ENCODE measurements at regions not wholly inside any gene's neighbourhood (a gene's known extent, or its start where the extent isn't known, plus 50 kb on each side); places are given as distances from the start of the nearest gene placed in this dataset.
"Not testable (repeated sequence)": the region's sequence is repeated elsewhere in the genome, so short reads cannot be mapped to it uniquely, and the experiment has no call there.

- no peak for DNase-seq (ENCODE audit: low spot score)
Measured at GRCh38 chr5:168101352-168101751, 190.1 kb upstream of the WWC1 start.

GRCh38 chr5:168103018-168103417, 188.4 kb upstream of the WWC1 start:
- DNase-seq (ENCODE audit: low spot score): not testable (repeated sequence)

GRCh38 chr5:168104350-168104749, 187.1 kb upstream of the WWC1 start:
- DNase-seq (ENCODE audit: low spot score): no peak

- DNase-seq (ENCODE audit: low spot score): no peak
Measured at GRCh38 chr5:168104811-168105481, 186.5 kb upstream of the WWC1 start.

GRCh38 chr5:168106008-168106761, 185.3 kb upstream of the WWC1 start:
- DNase-seq (ENCODE audit: low spot score): no peak

- DNase-seq (ENCODE audit: low spot score): no peak
Measured at GRCh38 chr5:168109441-168109840, 182.0 kb upstream of the WWC1 start.

GRCh38 chr5:168110384-168110783, 181.1 kb upstream of the WWC1 start:
- no peak for DNase-seq (ENCODE audit: low spot score)

- DNase-seq (ENCODE audit: low spot score): no peak
Measured at GRCh38 chr5:168110870-168111832, 180.3 kb upstream of the WWC1 start.

GRCh38 chr5:168114444-168115017, 176.9 kb upstream of the WWC1 start:
- DNase-seq (ENCODE audit: low spot score): peak; percentile 44

- DNase-seq (ENCODE audit: low spot score): no peak
Measured at GRCh38 chr5:168117469-168117868, 174.0 kb upstream of the WWC1 start.

GRCh38 chr5:168118042-168118668, 173.3 kb upstream of the WWC1 start:
- no peak for DNase-seq (ENCODE audit: low spot score)

GRCh38 chr5:168120401-168121137, 170.9 kb upstream of the WWC1 start:
- no peak for DNase-seq (ENCODE audit: low spot score)

GRCh38 chr5:168121138-168121494, 170.3 kb upstream of the WWC1 start:
- DNase-seq (ENCODE audit: low spot score): no peak

- DNase-seq (ENCODE audit: low spot score): no peak
Measured at GRCh38 chr5:168123631-168124528, 167.6 kb upstream of the WWC1 start.

GRCh38 chr5:168125445-168126199, 165.8 kb upstream of the WWC1 start:
- no peak for DNase-seq (ENCODE audit: low spot score)

GRCh38 chr5:168126606-168127005, 164.8 kb upstream of the WWC1 start:
- no peak for DNase-seq (ENCODE audit: low spot score)

- DNase-seq (ENCODE audit: low spot score): no peak
Measured at GRCh38 chr5:168128111-168128510, 163.3 kb upstream of the WWC1 start.

GRCh38 chr5:168128557-168128956, 162.9 kb upstream of the WWC1 start:
- DNase-seq (ENCODE audit: low spot score): no peak

GRCh38 chr5:168131519-168131918, 159.9 kb upstream of the WWC1 start:
- DNase-seq (ENCODE audit: low spot score): no peak

All from COLO829 (cell line).